GM18520 (cell line): ENCODE measurements at regions not wholly inside any gene's neighbourhood (a gene's known extent, or its start where the extent isn't known, plus 50 kb on each side); places are given as distances from the start of the nearest gene placed in this dataset.

Experiments used
- ATAC-seq: cut with Tn5 transposase; IDR thresholded peaks from one replicate; pipeline ENCODE4 v1.9.1; 2021; ENCODE audit not compliant: unreplicated experiment

- ATAC-seq, result no peak
Measured at GRCh38 chr3:96012939-96013338, 801.5 kb upstream of the EPHA6 start.

GRCh38 chr3:96017556-96017955 lies 796.8 kb upstream of the EPHA6 start:
- ATAC-seq, result no peak

DNA sequence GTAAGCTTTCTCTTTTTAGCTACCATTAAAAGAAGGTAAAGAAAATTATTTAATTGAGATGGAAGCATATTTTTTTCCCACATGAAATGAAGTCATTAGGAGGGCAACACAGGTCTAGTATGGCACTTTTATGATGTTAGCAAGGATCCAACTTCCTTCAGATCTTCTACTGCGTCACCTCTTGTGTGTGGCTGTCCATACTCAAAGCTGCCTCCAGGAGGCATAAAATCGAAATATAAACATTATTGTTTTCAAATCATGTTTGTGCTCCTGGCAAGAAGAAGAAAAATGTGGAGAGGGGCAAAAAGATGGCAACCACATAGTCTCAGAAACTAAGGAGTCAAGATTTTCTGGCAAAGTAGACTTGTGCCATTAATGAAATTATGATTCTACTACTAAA lies 791.7 kb upstream of the EPHA6 start:
- no peak for ATAC-seq

DNA sequence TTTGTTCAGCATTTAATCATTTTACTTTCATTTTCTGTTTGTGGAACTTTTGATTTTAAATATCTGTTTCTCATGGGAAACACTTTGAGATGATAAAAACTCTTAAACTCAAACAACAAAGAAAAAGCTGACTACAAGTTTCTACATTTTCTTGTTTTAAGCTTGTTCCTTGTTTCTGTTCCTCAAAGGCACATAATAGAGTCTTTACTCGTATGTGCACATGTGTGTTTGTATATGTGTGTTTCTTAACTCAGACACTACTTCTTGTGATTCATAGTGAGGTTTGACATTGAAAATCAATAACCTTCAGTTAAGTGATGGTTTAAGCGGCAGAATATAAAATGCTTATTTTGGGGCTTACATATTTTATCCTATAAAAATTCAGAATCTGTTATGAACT lies 786.7 kb upstream of the EPHA6 start:
- no peak for ATAC-seq

- ATAC-seq, result no peak
Measured at GRCh38 chr3:96039632-96040031, 774.8 kb upstream of the EPHA6 start.

DNA sequence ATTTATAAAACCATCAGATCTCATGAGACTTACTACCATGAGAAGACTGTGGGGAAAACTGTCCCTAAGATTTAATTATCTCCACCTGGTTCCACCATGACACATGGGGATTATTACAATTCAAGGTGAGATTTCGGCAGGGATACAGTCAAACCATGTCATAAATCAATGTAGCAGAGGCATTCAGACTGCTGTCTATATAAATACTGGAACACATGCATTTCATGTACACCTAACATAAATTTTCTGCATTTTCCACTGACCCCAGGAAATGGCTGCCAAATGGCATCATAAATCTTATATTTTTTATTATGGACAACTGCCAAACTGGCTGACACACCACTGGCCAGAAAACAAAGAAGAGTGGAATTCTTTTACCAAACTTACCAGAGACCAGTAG lies 755.1 kb upstream of the EPHA6 start:
- no peak for ATAC-seq

- no peak for ATAC-seq
Measured at GRCh38 chr3:96069065-96069464, 745.3 kb upstream of the EPHA6 start.

- no peak for ATAC-seq
Measured at GRCh38 chr3:96070678-96071077, 743.7 kb upstream of the EPHA6 start.

- ATAC-seq, result no peak
Measured at GRCh38 chr3:96071097-96071496, 743.3 kb upstream of the EPHA6 start.

GRCh38 chr3:96072226-96072625 lies 742.2 kb upstream of the EPHA6 start:
- no peak for ATAC-seq

- ATAC-seq, result no peak
Measured at GRCh38 chr3:96083610-96084009, 730.8 kb upstream of the EPHA6 start.

DNA sequence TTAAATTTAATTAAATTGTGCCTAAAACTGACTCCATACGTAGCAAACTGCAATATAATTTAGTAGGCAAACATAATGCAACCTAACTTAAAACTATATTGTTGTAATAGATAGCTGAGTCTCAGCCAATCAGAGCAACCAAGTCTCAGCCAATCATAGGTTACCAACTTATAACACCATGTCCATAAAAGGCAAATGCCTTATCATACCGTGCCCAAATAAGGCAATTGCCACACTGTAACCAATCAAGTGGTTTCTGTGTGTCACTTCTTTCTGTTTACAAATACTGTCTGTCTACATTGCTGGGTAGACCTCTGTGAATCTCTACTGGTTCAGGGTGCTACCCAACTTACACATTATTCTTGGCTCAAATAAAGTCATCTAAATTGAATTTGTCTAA lies 728.4 kb upstream of the EPHA6 start:
- ATAC-seq, result no peak

DNA sequence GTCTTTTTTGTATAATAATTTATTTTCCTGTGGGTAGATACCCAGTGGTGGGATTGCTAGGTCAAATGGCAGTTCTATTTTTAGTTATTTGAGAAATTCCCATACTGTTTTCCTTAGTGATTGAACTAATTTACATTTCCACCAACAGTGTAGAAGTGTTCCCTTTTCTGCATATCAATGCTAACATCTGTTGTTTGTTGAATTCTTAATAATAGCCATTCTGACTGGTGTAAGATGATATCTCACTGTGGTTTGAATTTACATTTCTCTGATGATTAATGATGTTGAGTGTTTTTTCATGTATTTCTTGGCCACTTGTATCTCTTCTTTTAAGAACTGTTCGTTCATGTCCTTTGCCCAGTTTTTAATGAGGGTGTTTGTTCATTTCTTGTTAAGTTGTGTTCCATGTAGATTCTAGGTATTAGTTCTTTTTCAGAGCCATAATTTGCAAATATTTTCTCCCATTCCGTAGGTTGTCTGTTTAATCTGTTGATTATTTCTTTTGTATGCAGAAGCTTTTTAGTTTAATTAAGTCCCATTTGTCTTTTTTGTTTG lies 713.3 kb upstream of the EPHA6 start:
- no peak for ATAC-seq

DNA sequence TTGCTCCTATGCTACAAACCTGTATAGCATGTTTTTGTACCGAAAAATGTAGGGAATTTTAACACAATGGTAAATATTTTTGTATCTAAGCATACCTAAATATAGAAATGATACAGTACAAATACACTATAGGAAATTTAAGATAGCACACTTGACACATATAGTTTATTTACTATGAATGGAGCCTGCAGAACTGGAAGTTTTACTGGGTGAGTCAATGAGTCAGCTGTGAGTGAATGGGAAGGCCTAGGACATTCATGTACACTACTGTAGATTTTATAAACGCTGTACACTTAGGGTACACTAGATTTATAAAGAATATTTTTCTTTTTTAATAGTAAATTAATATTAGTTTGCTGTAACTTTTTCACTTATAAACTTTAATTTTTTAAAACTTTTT lies 707.7 kb upstream of the EPHA6 start:
- ATAC-seq, result no peak
